ENCODE measurements at regions not wholly inside any gene's neighbourhood (a gene's known extent, or its start where the extent isn't known, plus 50 kb on each side); places are given as distances from the start of the nearest gene placed in this dataset.
"Not testable (repeated sequence)": the region's sequence is repeated elsewhere in the genome, so short reads cannot be mapped to it uniquely, and the experiment has no call there.

DNA sequence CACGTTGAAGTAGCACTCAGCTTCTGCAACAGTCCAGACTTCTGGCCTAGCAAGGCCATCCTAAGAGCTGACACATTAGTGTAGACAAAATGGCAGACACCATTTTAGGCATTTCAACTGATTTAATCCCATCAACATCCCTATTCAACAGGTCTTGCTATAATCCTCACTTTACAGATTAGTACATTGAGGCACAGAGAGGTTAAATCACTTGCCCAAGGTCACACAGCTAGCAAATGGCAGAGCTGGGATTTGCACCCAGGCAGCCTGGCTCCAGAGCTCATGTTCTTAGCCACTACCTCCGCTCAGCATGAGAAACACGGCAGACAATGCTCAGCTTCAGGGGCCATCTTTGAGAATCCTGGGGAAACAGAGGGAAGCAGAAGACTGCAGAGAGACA, 107.9 kb upstream of the TRIM2 start:
- no peak for DNase-seq (ENCODE audit: low read depth)
- H3K4me3 ChIP-seq (ENCODE audit: low read depth, low read length) = no peak overlapping the region
- TF ChIP-seq, protein P1, sequence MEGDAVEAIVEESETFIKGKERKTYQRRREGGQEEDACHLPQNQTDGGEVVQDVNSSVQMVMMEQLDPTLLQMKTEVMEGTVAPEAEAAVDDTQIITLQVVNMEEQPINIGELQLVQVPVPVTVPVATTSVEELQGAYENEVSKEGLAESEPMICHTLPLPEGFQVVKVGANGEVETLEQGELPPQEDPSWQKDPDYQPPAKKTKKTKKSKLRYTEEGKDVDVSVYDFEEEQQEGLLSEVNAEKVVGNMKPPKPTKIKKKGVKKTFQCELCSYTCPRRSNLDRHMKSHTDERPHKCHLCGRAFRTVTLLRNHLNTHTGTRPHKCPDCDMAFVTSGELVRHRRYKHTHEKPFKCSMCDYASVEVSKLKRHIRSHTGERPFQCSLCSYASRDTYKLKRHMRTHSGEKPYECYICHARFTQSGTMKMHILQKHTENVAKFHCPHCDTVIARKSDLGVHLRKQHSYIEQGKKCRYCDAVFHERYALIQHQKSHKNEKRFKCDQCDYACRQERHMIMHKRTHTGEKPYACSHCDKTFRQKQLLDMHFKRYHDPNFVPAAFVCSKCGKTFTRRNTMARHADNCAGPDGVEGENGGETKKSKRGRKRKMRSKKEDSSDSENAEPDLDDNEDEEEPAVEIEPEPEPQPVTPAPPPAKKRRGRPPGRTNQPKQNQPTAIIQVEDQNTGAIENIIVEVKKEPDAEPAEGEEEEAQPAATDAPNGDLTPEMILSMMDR (IDR thresholded peaks at IDR 0.05; ENCODE audit: insufficient read depth, low read depth, low read length) = no peak

DNA sequence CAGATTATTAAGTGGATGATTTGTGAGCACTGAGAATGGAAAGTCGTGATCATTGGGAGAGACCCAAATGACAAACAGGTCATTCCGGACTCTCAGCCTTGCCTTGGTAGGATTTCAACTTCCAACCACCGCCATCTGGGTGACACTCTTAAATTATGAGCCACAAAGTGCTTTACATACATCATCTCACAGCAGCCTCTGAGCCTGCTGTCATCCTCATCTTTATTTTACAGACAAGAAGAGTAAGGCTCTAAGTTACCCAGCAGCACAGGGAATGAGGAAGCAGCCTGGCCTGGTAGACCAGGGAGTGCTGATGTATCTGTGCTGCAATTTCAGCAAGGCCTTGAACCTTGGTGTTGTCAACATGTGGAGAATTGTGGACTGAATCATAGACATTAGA, 105.8 kb upstream of the TRIM2 start:
- no peak for DNase-seq (ENCODE audit: low read depth)
- TF ChIP-seq, protein P1 (IDR thresholded peaks at IDR 0.05; ENCODE audit: insufficient read depth, low read depth, low read length) = no peak
- no peak overlapping the region for H3K4me3 ChIP-seq (ENCODE audit: low read depth, low read length)

DNA sequence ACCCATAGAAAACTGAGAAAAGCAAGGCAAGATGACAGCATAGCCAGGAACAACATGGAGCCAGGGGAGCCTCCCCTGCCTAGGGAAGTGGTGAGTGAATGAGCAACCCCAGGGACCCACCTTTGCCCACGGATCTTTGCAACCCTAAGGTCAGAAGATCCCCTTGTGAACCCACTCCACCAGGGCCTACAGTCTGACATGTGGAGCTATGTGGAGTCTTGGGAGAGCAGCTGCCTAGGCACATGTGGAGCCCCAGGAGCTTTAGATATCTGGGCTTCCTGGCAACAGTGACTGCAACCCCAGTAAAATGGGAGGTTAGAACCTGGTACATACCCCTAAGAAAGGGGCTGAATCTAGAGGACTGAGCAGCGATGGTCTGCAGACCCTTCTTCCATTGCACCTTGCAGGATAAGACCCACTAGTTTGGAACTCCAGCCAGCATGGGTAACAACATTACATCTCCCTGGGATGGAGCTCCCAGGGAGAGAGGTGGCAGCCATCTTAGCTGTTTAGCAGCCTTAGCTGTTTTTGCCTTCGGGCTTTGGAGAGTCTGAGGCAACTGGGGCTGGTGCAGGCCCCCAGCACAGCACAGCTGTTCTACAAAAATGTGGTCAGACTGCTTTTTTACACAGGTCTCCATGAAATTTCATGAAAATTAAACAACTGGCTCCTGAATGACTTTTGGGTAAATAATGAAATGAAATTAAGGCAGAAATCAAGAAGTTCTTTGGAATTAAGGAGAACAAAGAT, 104.7 kb upstream of the TRIM2 start:
- no peak for DNase-seq (ENCODE audit: low read depth)
- H3K4me3 ChIP-seq (ENCODE audit: low read depth, low read length) = no peak overlapping the region
- TF ChIP-seq, protein P1 (IDR thresholded peaks at IDR 0.05; ENCODE audit: insufficient read depth, low read depth, low read length) = no peak

DNA sequence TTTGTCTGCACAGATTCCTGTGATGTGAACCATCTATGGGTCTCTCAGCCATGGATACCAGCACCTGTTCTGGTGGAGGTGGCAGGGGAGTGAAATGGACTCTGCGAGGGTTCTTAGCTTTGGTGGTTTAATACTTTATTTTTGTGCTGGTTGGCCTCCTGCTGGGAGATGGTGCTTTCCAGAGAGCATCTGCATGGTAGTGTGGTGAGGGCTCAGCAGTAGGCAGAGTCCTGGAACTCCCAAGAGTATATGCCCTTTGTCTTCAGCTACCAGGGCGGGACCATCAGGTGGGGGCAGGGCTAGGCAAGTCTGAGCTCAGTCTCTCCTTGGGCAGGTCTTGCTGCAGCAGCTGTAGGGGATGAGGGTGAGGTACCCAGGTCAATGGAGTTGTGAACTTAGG, 97.5 kb upstream of the TRIM2 start:
- not testable (repeated sequence) for H3K4me3 ChIP-seq (ENCODE audit: low read depth, low read length)

DNA sequence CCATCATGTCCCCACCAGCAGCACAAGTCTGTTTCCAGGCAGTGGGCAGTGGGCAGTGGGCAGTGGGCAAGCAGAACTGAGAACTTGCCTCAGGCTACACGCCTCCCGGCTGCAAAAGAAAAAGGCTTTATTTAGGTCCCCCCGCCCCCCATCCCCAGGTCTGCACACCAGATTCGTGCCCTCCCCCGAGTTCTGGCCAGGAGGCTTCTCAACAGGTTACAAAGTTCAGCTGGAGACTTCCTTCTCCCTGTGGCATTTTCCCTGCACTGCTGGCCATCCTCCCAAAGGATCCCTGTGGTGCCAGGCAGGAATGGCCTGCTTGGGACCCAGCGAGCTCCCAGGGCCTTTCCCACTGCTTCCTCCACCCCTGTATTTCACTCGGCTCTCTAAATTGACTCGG, 97.0 kb upstream of the TRIM2 start:
- TF ChIP-seq, protein P1 (IDR thresholded peaks at IDR 0.05; ENCODE audit: insufficient read depth, low read depth, low read length) = no peak
- H3K4me3 ChIP-seq (ENCODE audit: low read depth, low read length) = no peak overlapping the region
- no peak for DNase-seq (ENCODE audit: low read depth)

More for the DNA sequence above, 97.5 kb upstream of the TRIM2 start:
- DNase-seq (ENCODE audit: low read depth) = not testable (repeated sequence)

DNA sequence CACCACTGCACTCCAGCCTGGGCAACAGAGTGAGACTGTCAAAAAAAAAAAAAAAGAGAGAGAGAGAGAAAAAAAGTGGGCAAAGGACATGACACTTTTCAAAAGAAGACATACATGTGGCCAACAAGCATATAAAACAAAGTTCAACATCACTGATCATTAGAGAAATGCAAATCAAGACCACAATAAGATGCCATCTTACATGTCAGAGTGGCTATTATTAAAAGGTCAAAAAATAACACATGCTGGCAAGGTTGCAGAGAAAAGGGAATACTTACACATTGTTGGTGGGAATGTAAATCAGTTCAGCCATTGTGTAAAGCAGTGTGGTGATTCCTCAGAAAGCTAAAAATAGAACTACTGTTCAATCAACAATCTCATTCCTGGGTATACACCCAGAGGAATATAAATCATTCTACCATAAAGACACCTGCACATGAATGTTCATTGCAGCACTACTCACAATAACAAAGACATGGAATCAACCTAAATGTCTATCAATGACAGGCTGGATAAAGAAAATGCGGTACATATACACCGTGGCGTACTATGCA, 94.9 kb upstream of the TRIM2 start:
- no peak for DNase-seq (ENCODE audit: low read depth)
- no peak overlapping the region for H3K4me3 ChIP-seq (ENCODE audit: low read depth, low read length)
- TF ChIP-seq, protein P1 (IDR thresholded peaks at IDR 0.05; ENCODE audit: insufficient read depth, low read depth, low read length) = no peak

DNA sequence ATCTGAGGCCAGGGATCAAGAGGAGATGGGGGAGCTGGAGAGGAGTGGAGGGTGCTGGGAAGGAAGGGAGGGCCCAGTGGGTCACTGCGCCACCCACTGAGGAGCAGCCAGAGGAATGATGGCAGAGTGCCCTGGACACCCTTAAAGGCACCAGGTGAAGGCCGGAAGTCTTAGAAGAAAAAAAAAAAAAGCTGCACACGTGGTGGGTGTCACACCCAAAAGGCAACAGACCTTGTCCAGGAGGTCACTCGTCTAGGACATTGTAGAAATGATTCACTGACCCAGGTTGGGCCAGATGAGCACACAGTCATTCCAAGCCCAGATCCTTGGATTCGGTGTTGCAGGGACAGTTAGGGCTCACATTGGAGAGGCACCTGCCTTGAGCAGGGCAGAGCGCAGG, 93.5 kb upstream of the TRIM2 start:
- no peak for DNase-seq (ENCODE audit: low read depth)
- H3K4me3 ChIP-seq (ENCODE audit: low read depth, low read length) = no peak overlapping the region
- TF ChIP-seq, protein P1 (IDR thresholded peaks at IDR 0.05; ENCODE audit: insufficient read depth, low read depth, low read length) = no peak
